HEK293 (cell line): ENCODE measurements at regions not wholly inside any gene's neighbourhood (a gene's known extent, or its start where the extent isn't known, plus 50 kb on each side); places are given as distances from the start of the nearest gene placed in this dataset.

Experiments
- GLIS1 ChIP-seq: fragments of 450-650 bp; formaldehyde crosslinking; IDR thresholded peaks from 2 replicates; pipeline ENCODE4 v1.5.1; 2016; ENCODE audit warnings: missing biosample characterization, missing genetic modification characterization
- YY1 ChIP-seq: fragments of 450-650 bp; formaldehyde crosslinking; IDR thresholded peaks from 2 replicates; pipeline ENCODE4 v1.5.1; 2018; ENCODE audit warnings: missing biosample characterization, missing genetic modification characterization
- ZBTB1 ChIP-seq: fragments of 450-650 bp; formaldehyde crosslinking; IDR thresholded peaks from 2 replicates; pipeline ENCODE4 v1.5.1; 2016; ENCODE audit warnings: missing biosample characterization, missing genetic modification characterization
- ZNF19 ChIP-seq: fragments of 450-650 bp; formaldehyde crosslinking; IDR thresholded peaks from 2 replicates; pipeline ENCODE4; 2016; ENCODE audit warnings: missing biosample characterization, missing genetic modification characterization, low read depth
- ZNF423 ChIP-seq: fragments of 450-650 bp; formaldehyde crosslinking; IDR thresholded peaks from 2 replicates; pipeline ENCODE4 v1.5.1; 2016; ENCODE audit warnings: missing biosample characterization, missing genetic modification characterization
- ZNF501 ChIP-seq: fragments of 450-650 bp; formaldehyde crosslinking; IDR thresholded peaks from 2 replicates; pipeline ENCODE4 v1.5.1; 2016; ENCODE audit warnings: missing biosample characterization, missing genetic modification characterization
- TF ChIP-seq, protein P1 (sequence below): fragments of 450-650 bp; formaldehyde crosslinking; IDR thresholded peaks from 2 replicates; pipeline ENCODE4 v1.5.1; 2016; ENCODE audit warnings: missing biosample characterization, missing genetic modification characterization
- TF ChIP-seq, protein P2 (sequence below): fragments of 450-650 bp; formaldehyde crosslinking; IDR thresholded peaks from 2 replicates; pipeline ENCODE4 v1.5.1; 2017; ENCODE audit warnings: missing biosample characterization, missing genetic modification characterization

DNA sequence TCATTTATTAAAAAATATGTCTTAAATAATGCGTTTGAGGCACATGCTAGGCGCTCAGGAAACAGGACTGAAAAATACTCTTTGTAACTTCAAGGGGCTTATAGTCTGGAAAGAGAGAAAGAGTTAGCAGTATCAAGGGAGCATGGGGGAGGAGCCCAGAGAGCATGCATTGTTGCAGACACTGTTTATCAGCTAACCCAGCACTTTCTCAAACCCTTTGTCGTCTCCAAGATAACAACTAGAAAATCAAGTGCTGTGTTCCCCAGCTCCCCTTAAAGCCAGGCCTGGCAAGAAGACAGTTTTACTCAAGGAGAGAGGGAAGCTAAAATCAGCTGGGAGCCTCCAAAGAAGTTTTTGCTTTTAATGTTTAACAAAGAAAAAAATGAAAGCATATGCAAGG, 98.4 kb downstream of the PERP start:
- TF ChIP-seq, protein P1, sequence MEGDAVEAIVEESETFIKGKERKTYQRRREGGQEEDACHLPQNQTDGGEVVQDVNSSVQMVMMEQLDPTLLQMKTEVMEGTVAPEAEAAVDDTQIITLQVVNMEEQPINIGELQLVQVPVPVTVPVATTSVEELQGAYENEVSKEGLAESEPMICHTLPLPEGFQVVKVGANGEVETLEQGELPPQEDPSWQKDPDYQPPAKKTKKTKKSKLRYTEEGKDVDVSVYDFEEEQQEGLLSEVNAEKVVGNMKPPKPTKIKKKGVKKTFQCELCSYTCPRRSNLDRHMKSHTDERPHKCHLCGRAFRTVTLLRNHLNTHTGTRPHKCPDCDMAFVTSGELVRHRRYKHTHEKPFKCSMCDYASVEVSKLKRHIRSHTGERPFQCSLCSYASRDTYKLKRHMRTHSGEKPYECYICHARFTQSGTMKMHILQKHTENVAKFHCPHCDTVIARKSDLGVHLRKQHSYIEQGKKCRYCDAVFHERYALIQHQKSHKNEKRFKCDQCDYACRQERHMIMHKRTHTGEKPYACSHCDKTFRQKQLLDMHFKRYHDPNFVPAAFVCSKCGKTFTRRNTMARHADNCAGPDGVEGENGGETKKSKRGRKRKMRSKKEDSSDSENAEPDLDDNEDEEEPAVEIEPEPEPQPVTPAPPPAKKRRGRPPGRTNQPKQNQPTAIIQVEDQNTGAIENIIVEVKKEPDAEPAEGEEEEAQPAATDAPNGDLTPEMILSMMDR: no peak
- TF ChIP-seq ZNF19 (no peak), GLIS1 (tag by site-specific recombination) (no peak), ZNF423 (tag by site-specific recombination) (no peak), ZNF501 (tag by site-specific recombination) (no peak), YY1 (tag by site-specific recombination) (no peak), ZBTB1 (tag by site-specific recombination) (no peak)
- TF ChIP-seq, protein P2, sequence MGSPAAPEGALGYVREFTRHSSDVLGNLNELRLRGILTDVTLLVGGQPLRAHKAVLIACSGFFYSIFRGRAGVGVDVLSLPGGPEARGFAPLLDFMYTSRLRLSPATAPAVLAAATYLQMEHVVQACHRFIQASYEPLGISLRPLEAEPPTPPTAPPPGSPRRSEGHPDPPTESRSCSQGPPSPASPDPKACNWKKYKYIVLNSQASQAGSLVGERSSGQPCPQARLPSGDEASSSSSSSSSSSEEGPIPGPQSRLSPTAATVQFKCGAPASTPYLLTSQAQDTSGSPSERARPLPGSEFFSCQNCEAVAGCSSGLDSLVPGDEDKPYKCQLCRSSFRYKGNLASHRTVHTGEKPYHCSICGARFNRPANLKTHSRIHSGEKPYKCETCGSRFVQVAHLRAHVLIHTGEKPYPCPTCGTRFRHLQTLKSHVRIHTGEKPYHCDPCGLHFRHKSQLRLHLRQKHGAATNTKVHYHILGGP (tag by site-specific recombination): no peak
